Mammary epithelial cell (primary cell): ENCODE measurements at regions not wholly inside any gene's neighbourhood (a gene's known extent, or its start where the extent isn't known, plus 50 kb on each side); places are given as distances from the start of the nearest gene placed in this dataset.

Experiments
- EZH2 ChIP-seq: IDR thresholded peaks from 2 replicates; pipeline ENCODE4 v1.6.1; 2012; ENCODE audit warnings: low read length, inconsistent platforms, borderline replicate concordance
- TF ChIP-seq, protein P1 (sequence below), 2 donors: IDR thresholded peaks in 1 of 2; conservative IDR thresholded peaks in 1 of 2; 2 replicates each; pipeline ENCODE4 v1.5.1; 2011 to 2012; ENCODE audit warnings: inconsistent platforms in 2 of 2, low read length in 2 of 2, mild to moderate bottlenecking in 2 of 2, control low read depth in 1 of 2, low read depth in 1 of 2; ENCODE audit not compliant: insufficient read depth in 1 of 2; ENCODE audit errors: extremely low read depth in 1 of 2

DNA sequence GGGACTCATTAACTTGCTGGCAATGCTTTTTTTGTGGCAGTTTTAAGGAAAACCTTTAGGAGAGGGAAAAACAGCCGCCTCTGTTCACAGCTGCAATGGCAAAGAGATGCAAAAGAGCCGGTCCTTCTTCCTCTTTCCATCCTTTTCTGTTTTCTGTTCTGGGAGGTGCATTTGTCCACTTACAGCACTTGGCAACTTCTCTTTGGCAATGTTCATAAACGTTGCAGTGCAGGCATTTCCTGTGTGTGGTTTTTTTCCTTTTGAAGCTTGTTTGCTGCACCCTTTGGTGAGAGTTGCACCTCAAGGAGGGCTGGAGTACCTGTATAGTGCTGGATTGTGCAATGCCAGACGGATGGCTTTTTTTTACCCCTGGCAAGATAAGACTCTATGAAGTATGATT is 53.9 kb upstream of the HABP2 start:
- TF ChIP-seq, protein P1, sequence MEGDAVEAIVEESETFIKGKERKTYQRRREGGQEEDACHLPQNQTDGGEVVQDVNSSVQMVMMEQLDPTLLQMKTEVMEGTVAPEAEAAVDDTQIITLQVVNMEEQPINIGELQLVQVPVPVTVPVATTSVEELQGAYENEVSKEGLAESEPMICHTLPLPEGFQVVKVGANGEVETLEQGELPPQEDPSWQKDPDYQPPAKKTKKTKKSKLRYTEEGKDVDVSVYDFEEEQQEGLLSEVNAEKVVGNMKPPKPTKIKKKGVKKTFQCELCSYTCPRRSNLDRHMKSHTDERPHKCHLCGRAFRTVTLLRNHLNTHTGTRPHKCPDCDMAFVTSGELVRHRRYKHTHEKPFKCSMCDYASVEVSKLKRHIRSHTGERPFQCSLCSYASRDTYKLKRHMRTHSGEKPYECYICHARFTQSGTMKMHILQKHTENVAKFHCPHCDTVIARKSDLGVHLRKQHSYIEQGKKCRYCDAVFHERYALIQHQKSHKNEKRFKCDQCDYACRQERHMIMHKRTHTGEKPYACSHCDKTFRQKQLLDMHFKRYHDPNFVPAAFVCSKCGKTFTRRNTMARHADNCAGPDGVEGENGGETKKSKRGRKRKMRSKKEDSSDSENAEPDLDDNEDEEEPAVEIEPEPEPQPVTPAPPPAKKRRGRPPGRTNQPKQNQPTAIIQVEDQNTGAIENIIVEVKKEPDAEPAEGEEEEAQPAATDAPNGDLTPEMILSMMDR (conservative IDR thresholded peaks at IDR 0.05 in 1 of 2, IDR thresholded peaks at IDR 0.05 in 1 of 2; ENCODE audit: extremely low read depth in 1 of 2, insufficient read depth in 1 of 2, low read depth in 1 of 2, low read length in 2 of 2) = no peak
- TF ChIP-seq EZH2 = no peak
